Smooth muscle cell (in vitro differentiated cells): ENCODE measurements at regions not wholly inside any gene's neighbourhood (a gene's known extent, or its start where the extent isn't known, plus 50 kb on each side); places are given as distances from the start of the nearest gene placed in this dataset.

Source experiments
- DNase-seq: peaks from one replicate; lab custom pipeline; 2025; ENCODE audit not compliant: unreplicated experiment; lab: John Stamatoyannopoulos, UW
- H2AFZ ChIP-seq: fragments of 200-600 bp; sonication (generic); 2 replicates; pipeline ENCODE4 v1.6.0; 2016; ENCODE audit warnings: antibody characterized with exemption, low read depth, mild to moderate bottlenecking
- H3F3A ChIP-seq: fragments of 200-600 bp; sonication (generic); 2 replicates; pipeline ENCODE4 v1.6.0; 2017; ENCODE audit warnings: antibody characterized with exemption, low read depth
- H3K27ac ChIP-seq: fragments of 200-600 bp; sonication (generic); 2 replicates; pipeline ENCODE4 v1.5.1; 2016; ENCODE audit warnings: low read depth, mild to moderate bottlenecking
- H3K27me3 ChIP-seq: fragments of 200-600 bp; sonication (generic); 2 replicates; pipeline ENCODE4 v1.6.1; 2016; ENCODE audit warnings: low read depth, mild to moderate bottlenecking
- H3K36me3 ChIP-seq: fragments of 200-600 bp; sonication (generic); 2 replicates; pipeline ENCODE4 v1.5.1; 2016; ENCODE audit warnings: low read depth
- H3K4me1 ChIP-seq: fragments of 200-600 bp; sonication (generic); 2 replicates; pipeline ENCODE4 v1.5.1; 2016; ENCODE audit warnings: low read depth
- H3K4me2 ChIP-seq: fragments of 200-600 bp; sonication (generic); 2 replicates; pipeline ENCODE4 v1.6.0; 2016; ENCODE audit warnings: mild to moderate bottlenecking
- H3K4me3 ChIP-seq: fragments of 200-600 bp; sonication (generic); 2 replicates; pipeline ENCODE4 v1.5.1; 2016; ENCODE audit warnings: mild to moderate bottlenecking
- H3K79me2 ChIP-seq: fragments of 200-600 bp; sonication (generic); 2 replicates; pipeline ENCODE4 v1.6.0; 2016; ENCODE audit warnings: low read depth, mild to moderate bottlenecking
- H3K9ac ChIP-seq: fragments of 200-600 bp; sonication (generic); 2 replicates; pipeline ENCODE4 v1.6.0; 2016; ENCODE audit warnings: low read depth
- H3K9me3 ChIP-seq: fragments of 200-600 bp; sonication (generic); replicated peaks from 2 replicates; pipeline ENCODE4 v1.5.1; 2016; ENCODE audit warnings: low read depth
- H4K20me1 ChIP-seq: fragments of 200-600 bp; sonication (generic); 2 replicates; pipeline ENCODE4 v1.6.0; 2016; ENCODE audit warnings: low read depth
- WGBS: methylation state at CpG from one replicate; pipeline ENCODE4 v1.1.7; 2016; ENCODE audit warnings: low lambda C conversion rate; 5-methylcytosine and 5-hydroxymethylcytosine counted together
- TF ChIP-seq, protein P1 (sequence below): fragments of 200-600 bp; sonication (generic); IDR thresholded peaks from 2 replicates; pipeline ENCODE4 v1.5.1; 2017; ENCODE audit warnings: borderline replicate concordance, mild to moderate bottlenecking, antibody characterized with exemption; ENCODE audit not compliant: insufficient read depth, poor library complexity, severe bottlenecking

DNA sequence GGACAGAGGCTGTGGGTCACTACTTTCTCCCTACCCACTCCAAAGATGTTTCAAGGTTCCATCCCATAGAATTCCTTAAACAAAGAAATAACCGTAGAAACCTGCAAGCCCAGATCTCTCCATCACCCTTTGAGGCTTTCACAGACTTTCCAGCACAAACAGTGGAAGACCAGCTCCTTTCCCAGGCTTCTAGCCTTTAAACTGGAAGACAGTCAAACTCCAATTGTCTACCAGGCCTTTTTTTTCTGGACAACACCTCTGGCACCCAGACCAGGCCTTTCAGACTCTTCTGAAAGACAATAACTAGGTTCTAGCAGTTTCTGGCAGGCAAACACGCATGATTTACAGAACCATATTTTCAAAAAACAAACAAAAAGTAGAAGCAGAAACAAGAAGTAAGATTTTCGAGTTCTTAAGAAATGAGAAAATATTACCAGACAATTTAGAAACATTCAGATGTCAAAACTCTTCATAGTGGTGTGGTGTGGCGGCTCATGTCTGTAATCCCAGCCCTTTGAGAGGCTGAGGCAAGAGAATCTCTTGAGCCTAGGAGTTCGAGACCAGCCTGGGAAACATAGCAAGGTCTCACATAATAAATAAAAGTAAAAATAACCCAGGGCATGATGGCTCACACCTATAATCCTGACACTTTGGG, 73.0 kb upstream of the EPCAM start:
- Histone ChIP-seq H3F3A (peaks cover 42% of the 10 kb centered on the region), H3K4me3 (no peak overlapping the region), H3K27me3 (no peaks in the 10 kb centered on the region), H2AFZ (no peak overlapping the region), H3K36me3 (no peaks in the 10 kb centered on the region), H3K9me3 (no peaks in the 10 kb centered on the region), H3K9ac (no peak overlapping the region), H3K27ac (no peak overlapping the region), H3K4me2 (peak overlapping the region; percentile 17), H4K20me1 (no peaks in the 10 kb centered on the region), H3K79me2 (no peaks in the 10 kb centered on the region), H3K4me1 (peaks cover 19% of the 10 kb centered on the region)
- 90% methylated on average over 5 of the region's 5 CpGs for WGBS
- no peak for DNase-seq
- TF ChIP-seq, protein P1, sequence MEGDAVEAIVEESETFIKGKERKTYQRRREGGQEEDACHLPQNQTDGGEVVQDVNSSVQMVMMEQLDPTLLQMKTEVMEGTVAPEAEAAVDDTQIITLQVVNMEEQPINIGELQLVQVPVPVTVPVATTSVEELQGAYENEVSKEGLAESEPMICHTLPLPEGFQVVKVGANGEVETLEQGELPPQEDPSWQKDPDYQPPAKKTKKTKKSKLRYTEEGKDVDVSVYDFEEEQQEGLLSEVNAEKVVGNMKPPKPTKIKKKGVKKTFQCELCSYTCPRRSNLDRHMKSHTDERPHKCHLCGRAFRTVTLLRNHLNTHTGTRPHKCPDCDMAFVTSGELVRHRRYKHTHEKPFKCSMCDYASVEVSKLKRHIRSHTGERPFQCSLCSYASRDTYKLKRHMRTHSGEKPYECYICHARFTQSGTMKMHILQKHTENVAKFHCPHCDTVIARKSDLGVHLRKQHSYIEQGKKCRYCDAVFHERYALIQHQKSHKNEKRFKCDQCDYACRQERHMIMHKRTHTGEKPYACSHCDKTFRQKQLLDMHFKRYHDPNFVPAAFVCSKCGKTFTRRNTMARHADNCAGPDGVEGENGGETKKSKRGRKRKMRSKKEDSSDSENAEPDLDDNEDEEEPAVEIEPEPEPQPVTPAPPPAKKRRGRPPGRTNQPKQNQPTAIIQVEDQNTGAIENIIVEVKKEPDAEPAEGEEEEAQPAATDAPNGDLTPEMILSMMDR: no peak

DNA sequence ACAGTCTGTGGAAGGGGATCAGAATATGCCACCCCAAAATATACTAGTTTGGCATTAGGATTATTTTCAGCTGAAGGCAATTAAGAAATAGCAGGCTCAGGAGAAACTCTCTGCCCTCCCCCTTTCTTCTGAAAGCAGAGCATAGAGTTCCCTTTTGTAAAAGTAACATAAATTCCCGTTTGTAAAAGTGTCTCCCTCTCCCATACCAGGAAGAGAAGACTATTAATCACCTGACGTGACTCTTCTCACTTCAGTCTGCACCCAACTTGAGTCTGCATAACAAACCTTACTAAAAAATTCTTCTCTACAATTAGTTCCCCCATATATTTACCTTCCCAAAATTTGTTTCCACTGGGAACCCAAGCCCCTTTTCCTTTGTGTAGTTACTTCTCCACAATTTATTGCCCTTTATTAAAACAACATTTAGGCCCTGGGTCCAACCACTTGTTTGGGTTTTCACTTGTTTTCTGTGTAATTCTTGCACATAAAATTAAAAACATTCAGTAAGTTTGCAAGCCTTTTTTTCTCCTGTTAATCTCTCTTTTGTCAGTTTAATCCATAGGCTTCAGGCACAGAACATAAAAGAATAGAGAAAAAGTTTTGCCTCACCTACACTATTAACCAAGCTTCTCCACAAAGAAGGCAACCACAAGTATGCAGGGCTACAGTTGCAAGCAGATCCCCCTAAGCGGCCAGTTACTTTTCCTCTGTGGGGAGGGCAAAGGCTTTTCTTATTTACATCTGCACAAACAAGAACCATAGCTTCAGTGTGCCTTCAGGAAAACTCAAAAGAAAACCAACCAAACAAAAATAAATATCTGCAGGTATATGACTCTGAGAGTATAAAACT, 73.8 kb upstream of the EPCAM start:
- no peak for DNase-seq
- no peak overlapping the region for H3K9ac ChIP-seq
- TF ChIP-seq, protein P1: no peak

DNA sequence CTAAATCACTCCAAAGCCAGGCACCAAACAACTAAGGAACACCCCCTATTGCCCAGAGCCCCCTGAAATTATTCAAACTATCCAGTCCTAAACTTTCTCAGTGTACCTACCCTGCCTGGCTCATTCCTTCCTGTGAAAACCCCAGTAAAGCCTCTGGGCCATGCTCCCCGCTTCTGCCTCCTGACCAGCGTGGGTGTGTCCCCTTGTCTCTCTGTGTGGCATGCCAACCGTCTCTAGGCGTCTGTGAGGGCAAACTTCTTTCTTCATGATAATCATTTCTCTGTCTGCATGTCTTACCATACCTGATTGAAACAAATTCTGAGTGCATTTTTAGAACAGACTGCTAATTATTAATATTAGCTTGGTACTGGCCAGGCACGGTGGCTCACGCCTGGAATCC, 75.1 kb upstream of the EPCAM start:
- Histone ChIP-seq H3K9ac (no peak overlapping the region), H3K4me3 (no peak overlapping the region), H3K79me2 (no peaks in the 10 kb centered on the region), H3K27me3 (no peaks in the 10 kb centered on the region), H3K27ac (no peak overlapping the region), H2AFZ (no peak overlapping the region), H3F3A (peaks cover 29% of the 10 kb centered on the region), H3K4me1 (peaks cover 13% of the 10 kb centered on the region), H3K9me3 (no peaks in the 10 kb centered on the region), H3K4me2 (no peak overlapping the region), H4K20me1 (no peaks in the 10 kb centered on the region), H3K36me3 (no peaks in the 10 kb centered on the region)
- DNase-seq: no peak
- WGBS: 90% methylated on average over 6 of the region's 6 CpGs
- TF ChIP-seq, protein P1: no peak

More for the DNA sequence above, 73.8 kb upstream of the EPCAM start:
- H3K36me3 ChIP-seq: no peaks in the 10 kb centered on the region
- no peaks in the 10 kb centered on the region for H3K79me2 ChIP-seq
- no peaks in the 10 kb centered on the region for H4K20me1 ChIP-seq
- peaks cover 35% of the 10 kb centered on the region for H3F3A ChIP-seq
- no peaks in the 10 kb centered on the region for H3K9me3 ChIP-seq
- H3K27ac ChIP-seq: no peak overlapping the region
- no peak overlapping the region for H3K4me3 ChIP-seq
- H3K27me3 ChIP-seq: no peaks in the 10 kb centered on the region
- H3K4me2 ChIP-seq: peak overlapping the region; percentile 17
- WGBS: 55% methylated on average over 3 of the region's 3 CpGs
- no peak overlapping the region for H2AFZ ChIP-seq
- H3K4me1 ChIP-seq: peaks cover 13% of the 10 kb centered on the region
